Heart left ventricle (tissue), 13 donors: ENCODE measurements at regions not wholly inside any gene's neighbourhood (a gene's known extent, or its start where the extent isn't known, plus 50 kb on each side); places are given as distances from the start of the nearest gene placed in this dataset.

Experiments
- CTCF ChIP-seq, 12 donors: fragments of 200-600 bp; sonication (generic) in 4 of 12; IDR thresholded peaks; one replicate each; pipeline versions ENCODE4 v1.5.0 to v1.8.0; 2018 to 2022; ENCODE audit warnings: antibody characterized with exemption in 12 of 12, mild to moderate bottlenecking in 5 of 12
- POLR2A ChIP-seq, 2 donors: fragments of 450-650 bp; IDR thresholded peaks; one replicate each; pipeline ENCODE4 v1.6.1; 2017; ENCODE audit warnings: antibody characterized with exemption in 2 of 2, mild to moderate bottlenecking in 2 of 2, moderate library complexity in 2 of 2
- donor health status: ischemic (EF 13 %, LVEDD 7.1; RV severe dilation, severe dysfunction).
- donor health status: DM: no; HTN: yes; CAD: no.
- donor health status: DM: no; HTN: no; CAD: no.
- donor health status: ischemic (EF 25% LVEDD 6.9; RV normal size, moderate dysfunction).
- donor health status: ischemic (EF 25% LVEDD 5.7; RV mildly dilated, moderate dysfunction).
- donor health status: ischemic (EF 35%, LVEDD 5.7; RV mildly dilated, moderate dysfunction).
- donor health status: nonischemic (EF 11% LVEDD 7.7; RV severe dilation, severe dysfunction).
- donor health status: DM: yes; HTN: yes; CAD: no.
- donor health status: PGD.
- donor health status: ischemic (EF 29% LVEDD 5.4; RV normal size, mild dysfunction).
- donor health status: nonischemic (EF 23%, LVEDD 6.1; RV moderate dilation, normal function).

GRCh38 chr5:30337084-30337573 is 856.4 kb upstream of the CDH6 start:
- TF ChIP-seq CTCF (IDR thresholded peaks at IDR 0.05) (no peak), POLR2A (IDR thresholded peaks at IDR 0.05) (no peak)
